Astrocyte (in vitro differentiated cells and primary cell): ENCODE measurements at regions not wholly inside any gene's neighbourhood (a gene's known extent, or its start where the extent isn't known, plus 50 kb on each side); places are given as distances from the start of the nearest gene placed in this dataset.

Experiments used
- EZH2 ChIP-seq: IDR thresholded peaks from 2 replicates; pipeline ENCODE4 v1.6.1; 2012; ENCODE audit warnings: mild to moderate bottlenecking, low read length, inconsistent platforms; ENCODE audit not compliant: insufficient read depth
- TF ChIP-seq, protein P1 (sequence below): IDR thresholded peaks from 2 replicates; pipeline ENCODE4 v1.5.1; 2011; ENCODE audit warnings: low read depth, mild to moderate bottlenecking, inconsistent platforms, low read length, moderate library complexity; ENCODE audit not compliant: insufficient read depth

- TF ChIP-seq, protein P1, sequence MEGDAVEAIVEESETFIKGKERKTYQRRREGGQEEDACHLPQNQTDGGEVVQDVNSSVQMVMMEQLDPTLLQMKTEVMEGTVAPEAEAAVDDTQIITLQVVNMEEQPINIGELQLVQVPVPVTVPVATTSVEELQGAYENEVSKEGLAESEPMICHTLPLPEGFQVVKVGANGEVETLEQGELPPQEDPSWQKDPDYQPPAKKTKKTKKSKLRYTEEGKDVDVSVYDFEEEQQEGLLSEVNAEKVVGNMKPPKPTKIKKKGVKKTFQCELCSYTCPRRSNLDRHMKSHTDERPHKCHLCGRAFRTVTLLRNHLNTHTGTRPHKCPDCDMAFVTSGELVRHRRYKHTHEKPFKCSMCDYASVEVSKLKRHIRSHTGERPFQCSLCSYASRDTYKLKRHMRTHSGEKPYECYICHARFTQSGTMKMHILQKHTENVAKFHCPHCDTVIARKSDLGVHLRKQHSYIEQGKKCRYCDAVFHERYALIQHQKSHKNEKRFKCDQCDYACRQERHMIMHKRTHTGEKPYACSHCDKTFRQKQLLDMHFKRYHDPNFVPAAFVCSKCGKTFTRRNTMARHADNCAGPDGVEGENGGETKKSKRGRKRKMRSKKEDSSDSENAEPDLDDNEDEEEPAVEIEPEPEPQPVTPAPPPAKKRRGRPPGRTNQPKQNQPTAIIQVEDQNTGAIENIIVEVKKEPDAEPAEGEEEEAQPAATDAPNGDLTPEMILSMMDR, result no peak
- no peak for TF ChIP-seq EZH2
Observed at GRCh38 chr5:29822521-29822920, 1371.0 kb upstream of the CDH6 start.
